NB4 (cell line): ENCODE measurements at regions not wholly inside any gene's neighbourhood (a gene's known extent, or its start where the extent isn't known, plus 50 kb on each side); places are given as distances from the start of the nearest gene placed in this dataset.

Experiments
- DNase-seq: peaks from one replicate; pipeline ENCODE4 v3.0.0; 2010; ENCODE audit warnings: low read depth
- H3K4me3 ChIP-seq: one replicate; pipeline ENCODE4 v1.5.1; 2011; ENCODE audit warnings: mild to moderate bottlenecking, low read depth, low read length, moderate library complexity
- MYC ChIP-seq: IDR thresholded peaks from 2 replicates; pipeline ENCODE4 v1.6.1; 2011; ENCODE audit warnings: low read depth, low read length
- POLR2A ChIP-seq: IDR thresholded peaks from 2 replicates; pipeline ENCODE4 v1.6.1; 2011; ENCODE audit warnings: mild to moderate bottlenecking; ENCODE audit not compliant: insufficient read length; ENCODE audit errors: extremely low read depth
- TF ChIP-seq, protein P1 (sequence below): IDR thresholded peaks from 2 replicates; pipeline ENCODE4 v1.6.1; 2011; ENCODE audit warnings: low read depth, low read length
- TF ChIP-seq, protein P2 (sequence below): IDR thresholded peaks from one replicate; pipeline ENCODE4 v1.5.1; 2012; ENCODE audit warnings: low read depth, low read length

- DNase-seq, result no peak
- TF ChIP-seq, protein P1, sequence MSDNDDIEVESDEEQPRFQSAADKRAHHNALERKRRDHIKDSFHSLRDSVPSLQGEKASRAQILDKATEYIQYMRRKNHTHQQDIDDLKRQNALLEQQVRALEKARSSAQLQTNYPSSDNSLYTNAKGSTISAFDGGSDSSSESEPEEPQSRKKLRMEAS, result no peak
- TF ChIP-seq POLR2A (no peak), MYC (no peak)
- TF ChIP-seq, protein P2, sequence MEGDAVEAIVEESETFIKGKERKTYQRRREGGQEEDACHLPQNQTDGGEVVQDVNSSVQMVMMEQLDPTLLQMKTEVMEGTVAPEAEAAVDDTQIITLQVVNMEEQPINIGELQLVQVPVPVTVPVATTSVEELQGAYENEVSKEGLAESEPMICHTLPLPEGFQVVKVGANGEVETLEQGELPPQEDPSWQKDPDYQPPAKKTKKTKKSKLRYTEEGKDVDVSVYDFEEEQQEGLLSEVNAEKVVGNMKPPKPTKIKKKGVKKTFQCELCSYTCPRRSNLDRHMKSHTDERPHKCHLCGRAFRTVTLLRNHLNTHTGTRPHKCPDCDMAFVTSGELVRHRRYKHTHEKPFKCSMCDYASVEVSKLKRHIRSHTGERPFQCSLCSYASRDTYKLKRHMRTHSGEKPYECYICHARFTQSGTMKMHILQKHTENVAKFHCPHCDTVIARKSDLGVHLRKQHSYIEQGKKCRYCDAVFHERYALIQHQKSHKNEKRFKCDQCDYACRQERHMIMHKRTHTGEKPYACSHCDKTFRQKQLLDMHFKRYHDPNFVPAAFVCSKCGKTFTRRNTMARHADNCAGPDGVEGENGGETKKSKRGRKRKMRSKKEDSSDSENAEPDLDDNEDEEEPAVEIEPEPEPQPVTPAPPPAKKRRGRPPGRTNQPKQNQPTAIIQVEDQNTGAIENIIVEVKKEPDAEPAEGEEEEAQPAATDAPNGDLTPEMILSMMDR, result no peak
- no peak overlapping the region for H3K4me3 ChIP-seq
These were observed 411.6 kb upstream of the BCHE start for GRCh38 chr3:166248784-166249183.

DNA sequence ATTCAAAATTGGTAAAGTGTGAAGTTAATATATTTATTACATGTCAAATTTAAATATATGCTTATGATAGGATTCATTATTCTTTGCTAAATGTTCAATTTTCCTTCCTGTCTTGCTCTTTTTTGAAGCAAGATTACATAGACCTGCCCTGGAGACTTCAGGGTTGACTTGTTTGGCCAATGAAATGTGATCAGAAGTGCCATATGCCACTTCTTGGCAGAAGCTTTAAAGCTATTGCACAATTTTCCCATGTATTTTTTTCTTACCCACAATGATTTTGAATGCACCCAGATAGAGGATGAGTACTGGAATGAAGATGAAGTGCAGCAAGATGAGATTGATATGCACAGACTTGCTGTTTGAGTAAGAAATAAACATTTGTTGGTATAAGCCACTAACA, 406.3 kb upstream of the BCHE start:
- TF ChIP-seq POLR2A, result no peak
- TF ChIP-seq, protein P1, result no peak
- TF ChIP-seq, protein P2, result no peak
- no peak for TF ChIP-seq MYC

DNA sequence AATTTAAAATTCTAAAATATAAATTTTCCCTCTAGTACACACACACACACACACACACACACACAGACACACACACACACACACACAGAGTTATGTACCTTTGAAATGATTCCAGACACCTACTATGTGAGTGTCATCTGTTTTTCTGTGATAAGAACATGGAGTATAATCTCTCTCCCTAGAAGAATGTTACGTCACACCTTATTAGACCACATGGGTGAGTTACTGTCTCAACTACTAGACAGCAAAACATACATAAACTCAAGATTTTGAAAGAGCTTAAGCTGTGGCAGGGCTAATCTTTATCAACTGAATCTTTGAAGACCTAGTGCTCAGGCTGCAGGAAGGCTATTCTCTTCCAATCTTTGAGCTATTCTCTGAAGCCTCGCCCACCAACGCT, 385.9 kb upstream of the BCHE start:
- no peak overlapping the region for H3K4me3 ChIP-seq
- TF ChIP-seq, protein P2, result no peak
- TF ChIP-seq MYC, result no peak
- TF ChIP-seq, protein P1, result 0 out of 2 replicates have a peak, but pooled peaks have one; percentile 14
- peak; percentile 9 for DNase-seq

More for the DNA sequence above, 406.3 kb upstream of the BCHE start:
- no peak for DNase-seq
- H3K4me3 ChIP-seq, result no peak overlapping the region

DNA sequence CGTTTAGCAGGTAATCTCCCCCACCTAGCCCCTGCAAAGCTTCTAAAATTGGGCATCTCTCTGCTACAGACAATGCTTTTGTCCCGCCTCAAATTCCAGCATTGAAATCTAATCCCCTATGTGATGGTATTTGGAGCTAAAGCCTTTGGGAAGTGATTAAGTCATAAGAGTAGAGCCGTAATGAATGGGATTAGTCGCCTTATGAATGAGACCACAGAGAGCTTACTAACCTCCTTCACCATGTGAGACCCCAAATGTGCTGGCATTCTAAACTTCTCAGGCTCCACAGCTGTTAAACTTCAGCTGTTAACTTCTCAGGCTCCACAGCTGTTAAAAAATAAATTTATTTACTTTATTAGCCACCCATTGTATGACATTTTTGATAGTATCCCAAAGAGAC, 374.2 kb upstream of the BCHE start:
- TF ChIP-seq, protein P2, result no peak
- TF ChIP-seq MYC (no peak), POLR2A (no peak)
- TF ChIP-seq, protein P1, result no peak
- H3K4me3 ChIP-seq, result no peak overlapping the region
- no peak for DNase-seq

GRCh38 chr3:166209701-166210100, 372.5 kb upstream of the BCHE start:
- TF ChIP-seq, protein P2, result no peak
- TF ChIP-seq MYC (no peak), POLR2A (no peak)
- TF ChIP-seq, protein P1, result no peak
- no peak for DNase-seq
- no peak overlapping the region for H3K4me3 ChIP-seq

DNA sequence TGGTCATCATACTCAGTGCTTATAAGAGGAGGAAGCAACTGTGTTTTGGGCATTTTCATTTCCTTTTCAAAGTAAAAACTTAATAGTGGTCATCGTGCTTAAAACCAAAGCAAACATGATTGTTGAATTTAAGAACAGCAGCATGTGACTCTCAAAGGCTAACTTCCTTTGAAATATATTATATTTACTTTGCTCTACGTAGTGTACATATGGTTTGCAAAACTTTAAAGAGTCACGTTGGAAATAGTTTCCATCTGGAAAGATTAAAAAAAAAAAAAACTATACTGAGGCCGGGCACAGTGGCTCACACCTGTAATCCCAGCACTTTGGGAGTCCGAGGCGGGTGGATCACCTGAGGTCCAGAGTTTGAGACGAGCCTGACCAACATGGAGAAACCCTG, 367.9 kb upstream of the BCHE start:
- TF ChIP-seq POLR2A (no peak), MYC (no peak)
- TF ChIP-seq, protein P2, result no peak
- TF ChIP-seq, protein P1, result no peak
- no peak overlapping the region for H3K4me3 ChIP-seq
- DNase-seq, result no peak
